NCI-H1105 treated with DMSO at 0.1 percent for 48 hours (cell line): ENCODE measurements at regions not wholly inside any gene's neighbourhood (a gene's known extent, or its start where the extent isn't known, plus 50 kb on each side); places are given as distances from the start of the nearest gene placed in this dataset.

ENCODE experiments used
- DNase-seq: peaks from one replicate; lab custom pipeline; 2025; lab: John Stamatoyannopoulos, UW

GRCh38 chr9:28620661-28621060 lies 1047.4 kb upstream of the C9orf72 start:
- no peak for DNase-seq

- DNase-seq: no peak
Observed at GRCh38 chr9:28624771-28625170, 1051.5 kb upstream of the C9orf72 start.

GRCh38 chr9:28628031-28628430 lies 1054.8 kb upstream of the C9orf72 start:
- no peak for DNase-seq

- no peak for DNase-seq
Observed at GRCh38 chr9:28648723-28649122, 1075.4 kb upstream of the C9orf72 start.

DNA sequence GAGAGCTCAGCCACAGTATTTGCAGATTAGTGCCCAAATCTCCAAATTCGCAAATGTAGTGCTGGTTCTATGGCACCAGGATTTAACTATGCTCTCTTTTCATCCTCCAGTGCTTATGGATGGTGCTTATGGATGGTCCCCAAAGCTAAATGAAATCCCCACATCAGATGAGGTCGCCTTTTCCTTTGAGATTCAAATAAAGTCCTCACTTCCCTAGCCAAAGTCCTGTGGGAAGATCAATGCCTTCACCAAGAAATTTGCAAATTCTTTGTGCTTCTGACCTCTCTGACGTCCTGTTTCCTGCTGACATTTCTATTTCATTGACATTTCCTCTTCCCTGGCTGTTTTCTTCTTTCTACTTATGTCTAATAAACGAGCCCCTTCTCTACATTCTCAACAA lies 1077.0 kb upstream of the C9orf72 start:
- no peak for DNase-seq

DNA sequence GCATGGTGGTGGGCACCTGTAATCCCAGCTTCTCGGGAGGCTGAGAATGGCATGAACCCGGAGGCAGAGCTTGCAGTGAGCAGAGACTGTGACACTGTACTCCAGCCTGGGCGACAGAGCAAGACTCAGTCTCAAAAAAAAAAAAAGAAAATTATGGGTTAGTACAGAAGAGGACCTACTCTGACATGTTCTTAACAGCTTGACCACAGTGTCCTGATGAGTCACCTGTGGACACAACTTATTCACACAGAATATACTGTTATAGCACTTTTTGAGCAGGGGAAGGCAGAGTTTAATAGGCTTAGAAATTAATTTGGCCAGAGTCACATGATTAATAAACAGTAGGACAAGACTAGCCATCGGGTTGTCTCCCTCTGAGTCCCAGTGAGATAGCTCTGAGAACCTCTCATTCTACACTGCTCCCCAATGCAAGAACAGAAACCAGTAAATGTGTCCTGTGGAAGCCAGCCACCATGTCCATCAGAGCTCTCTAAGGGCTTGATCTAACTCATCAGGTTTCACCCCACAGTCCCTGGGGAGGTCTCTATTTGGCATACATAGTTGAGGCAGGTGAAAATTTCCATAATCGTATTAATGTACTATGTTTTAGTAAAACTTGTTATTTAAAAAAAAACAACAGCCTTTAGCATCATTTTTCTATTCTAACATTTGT lies 1077.9 kb upstream of the C9orf72 start:
- DNase-seq: no peak

- DNase-seq: no peak
Observed at GRCh38 chr9:28653216-28653615, 1079.9 kb upstream of the C9orf72 start.

DNA sequence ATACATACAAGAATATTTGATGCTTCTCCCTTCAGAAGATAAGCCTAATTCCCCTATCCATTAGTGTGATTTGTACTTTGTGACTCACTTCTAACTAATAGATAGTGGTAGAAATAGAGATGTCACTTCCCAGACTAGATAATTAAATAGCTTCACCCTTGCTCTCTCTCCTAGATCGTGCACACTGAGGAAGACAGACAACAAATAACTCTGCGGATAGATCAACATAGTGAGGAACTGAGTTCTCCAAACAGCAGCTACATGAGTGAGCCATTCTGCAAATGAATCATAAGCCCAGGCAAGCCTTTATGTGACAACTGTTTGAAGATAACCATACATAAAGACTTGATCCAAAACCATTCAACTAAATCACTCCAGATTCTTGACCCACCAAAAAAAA lies 1083.4 kb upstream of the C9orf72 start:
- DNase-seq: no peak

- no peak for DNase-seq
Observed at GRCh38 chr9:28661853-28662252, 1088.6 kb upstream of the C9orf72 start.

GRCh38 chr9:28662675-28663074 lies 1089.4 kb upstream of the C9orf72 start:
- no peak for DNase-seq

GRCh38 chr9:28668158-28668557 lies 1094.9 kb upstream of the C9orf72 start:
- no peak for DNase-seq

- DNase-seq: no peak
Observed at GRCh38 chr9:28671000-28671399, 1097.7 kb upstream of the C9orf72 start.

DNA sequence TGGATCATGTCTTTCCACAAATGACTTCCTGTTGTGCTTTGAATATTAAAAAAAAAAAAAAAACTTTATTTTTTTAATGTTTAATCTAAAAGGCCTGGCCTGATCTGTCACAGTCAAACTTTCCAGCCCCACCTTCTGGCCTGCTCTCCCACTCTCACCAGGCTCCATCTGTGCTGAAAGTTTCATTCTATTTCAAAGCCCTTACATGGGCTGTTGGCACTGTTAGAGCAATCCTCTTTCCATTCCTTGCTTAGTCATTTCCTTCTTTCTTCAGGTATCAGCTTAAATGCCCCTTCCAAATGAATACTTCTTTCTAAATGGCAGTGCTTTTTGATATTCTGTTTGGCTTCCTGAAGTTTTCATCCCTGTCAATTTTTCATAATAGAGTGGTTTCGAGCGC lies 1104.8 kb upstream of the C9orf72 start:
- no peak for DNase-seq

DNA sequence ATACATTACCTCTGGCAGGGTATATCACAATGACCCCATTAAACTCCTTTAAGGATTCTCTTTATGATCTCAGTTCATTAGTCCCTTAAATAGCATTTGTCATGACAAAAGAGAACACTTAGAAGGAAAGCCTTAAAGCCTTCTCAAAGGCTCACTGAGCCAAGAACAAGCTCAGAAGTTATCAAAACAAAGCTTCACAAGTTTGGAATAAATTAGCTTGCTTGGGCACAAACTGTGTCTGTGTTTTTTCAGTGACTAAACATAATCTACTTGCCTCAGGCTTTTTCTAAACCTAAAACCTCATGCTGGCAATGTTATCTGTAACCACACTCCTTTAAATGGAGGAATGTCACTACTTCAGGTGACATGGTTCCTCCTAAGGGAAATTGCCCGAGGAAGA lies 1114.9 kb upstream of the C9orf72 start:
- no peak for DNase-seq

DNA sequence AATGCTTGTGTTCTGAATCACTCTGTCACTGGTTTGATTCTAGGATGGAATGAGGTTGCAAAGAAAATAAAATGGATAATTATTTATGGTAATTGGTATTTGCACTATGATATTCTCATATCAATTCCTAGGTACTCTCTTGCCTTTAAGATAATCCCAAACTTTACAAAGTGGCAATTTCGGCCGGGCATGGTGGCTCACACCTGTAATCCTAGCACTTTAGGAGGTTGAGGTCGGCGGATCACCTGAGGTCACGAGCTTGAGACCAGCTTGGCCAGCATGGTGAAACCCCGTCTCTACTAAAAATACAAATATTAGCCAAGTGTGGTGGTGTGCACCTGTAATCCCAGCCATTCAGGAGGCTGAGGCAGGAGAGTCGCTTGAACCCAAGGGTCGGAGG lies 1118.7 kb upstream of the C9orf72 start:
- no peak for DNase-seq

DNA sequence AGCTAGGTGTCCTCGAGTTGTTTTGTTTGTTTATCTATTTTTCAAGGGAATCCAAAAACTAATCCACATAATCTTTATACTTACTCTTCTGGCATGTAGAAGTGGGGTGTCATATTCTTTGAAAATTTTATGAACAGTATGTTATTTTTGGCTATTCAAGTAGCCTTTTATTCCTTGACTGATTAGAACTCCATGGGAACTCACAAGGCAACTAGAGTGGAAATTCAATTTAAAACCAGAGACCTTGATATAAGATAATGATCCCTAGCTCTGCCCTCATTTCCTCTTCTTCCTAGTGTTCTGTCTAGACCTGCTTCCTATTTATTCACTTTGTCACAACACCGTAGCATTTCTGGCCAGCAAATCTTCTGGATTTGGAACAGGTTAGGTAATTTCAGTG lies 1123.7 kb upstream of the C9orf72 start:
- DNase-seq: no peak

DNA sequence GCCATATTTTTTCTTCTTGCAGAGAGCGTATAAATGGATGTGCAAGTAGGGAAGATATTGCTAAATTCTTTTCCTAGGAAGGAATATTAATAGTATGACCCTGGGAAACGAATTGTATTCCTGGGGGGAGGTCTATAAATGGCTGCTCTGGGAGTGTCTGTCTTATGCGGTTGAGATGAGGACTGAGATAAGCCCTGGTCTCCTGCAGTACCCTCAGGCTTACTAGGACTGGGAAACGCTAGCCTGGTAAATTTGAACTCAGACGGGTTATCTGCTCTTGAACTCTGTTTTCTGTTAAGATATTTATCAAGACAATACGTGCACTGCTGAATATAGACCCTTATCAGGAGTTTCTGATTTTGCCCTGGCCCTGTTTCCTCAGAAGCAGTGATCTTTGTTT lies 1126.4 kb upstream of the C9orf72 start:
- no peak for DNase-seq

- DNase-seq: no peak
Observed at GRCh38 chr9:28707616-28708015, 1134.3 kb upstream of the C9orf72 start.

- DNase-seq: no peak
Observed at GRCh38 chr9:28714188-28714587, 1140.9 kb upstream of the C9orf72 start.

- no peak for DNase-seq
Observed at GRCh38 chr9:28718226-28718625, 1144.9 kb upstream of the C9orf72 start.

GRCh38 chr9:28720746-28721145 lies 1147.5 kb upstream of the C9orf72 start:
- no peak for DNase-seq

DNA sequence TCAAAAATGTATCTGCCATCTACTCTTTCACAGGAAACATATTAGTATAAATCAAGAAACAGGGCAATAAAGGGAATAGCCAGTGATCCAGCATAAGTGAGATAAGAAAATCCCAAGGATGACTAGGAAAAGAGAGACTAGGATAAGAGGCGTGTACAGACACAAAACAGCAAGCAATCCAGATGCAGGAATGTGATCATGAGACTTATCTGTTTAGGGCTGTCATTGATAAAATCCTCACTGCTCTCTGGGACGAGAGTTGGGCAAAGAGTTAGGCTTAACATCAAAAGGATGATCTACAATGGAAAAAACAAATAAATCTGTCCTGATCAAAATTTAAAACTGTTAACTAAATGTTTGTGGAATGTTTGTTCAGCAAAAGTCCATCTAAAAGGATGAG lies 1156.8 kb upstream of the C9orf72 start:
- no peak for DNase-seq

- peak; percentile 90 for DNase-seq
Observed at GRCh38 chr9:28735738-28736342, 1162.6 kb upstream of the C9orf72 start.

DNA sequence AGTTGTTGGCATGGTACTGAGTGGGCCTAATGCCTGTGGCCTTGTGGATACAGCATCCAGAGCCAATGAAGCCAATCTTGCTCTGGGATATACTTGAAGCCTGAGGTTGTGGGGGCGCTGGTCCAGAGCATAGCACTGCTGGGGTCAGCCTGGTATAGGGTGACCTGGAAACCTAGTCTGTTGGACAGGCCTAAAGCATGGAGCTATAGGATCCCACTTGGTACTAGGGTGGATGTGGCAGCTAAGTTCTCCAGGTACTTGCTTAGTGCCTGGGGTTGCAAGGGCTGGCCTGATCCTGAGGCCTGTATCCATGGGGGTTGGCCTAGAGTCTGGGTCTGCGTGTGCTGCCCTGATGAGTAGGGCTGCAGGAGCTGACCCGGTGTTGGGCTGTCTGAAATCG lies 1168.2 kb upstream of the C9orf72 start:
- DNase-seq: no peak
